WERI-Rb-1 (cell line): ENCODE measurements at regions not wholly inside any gene's neighbourhood (a gene's known extent, or its start where the extent isn't known, plus 50 kb on each side); places are given as distances from the start of the nearest gene placed in this dataset.

Source experiments
- DNase-seq: peaks from one replicate; pipeline ENCODE4 v3.0.0-alpha.2; 2020
- H3K27ac ChIP-seq: fragments of 250-450 bp; sonication (Bioruptor Pico); 2 replicates; pipeline ENCODE4 v1.5.1; 2020; ENCODE audit warnings: mild to moderate bottlenecking, moderate library complexity
- H3K27me3 ChIP-seq: fragments of 250-450 bp; sonication (Bioruptor Pico); 2 replicates; pipeline ENCODE4 v1.5.1; 2021; ENCODE audit warnings: mild to moderate bottlenecking, low read depth, moderate library complexity; ENCODE audit not compliant: insufficient read depth, severe bottlenecking
- H3K36me3 ChIP-seq: fragments of 250-450 bp; sonication (Bioruptor Pico); 2 replicates; pipeline ENCODE4 v1.5.1; 2020; ENCODE audit warnings: mild to moderate bottlenecking, moderate library complexity
- H3K4me3 ChIP-seq: 2 replicates; pipeline ENCODE4 v1.5.1; 2011; ENCODE audit warnings: low read depth, mild to moderate bottlenecking, control low read depth, low read length
- H3K9me3 ChIP-seq: fragments of 250-450 bp; sonication (Bioruptor Pico); 2 replicates; pipeline ENCODE4 v1.5.1; 2021; ENCODE audit warnings: mild to moderate bottlenecking, moderate library complexity; ENCODE audit not compliant: severe bottlenecking
- TF ChIP-seq, protein P1 (sequence below): IDR thresholded peaks from 2 replicates; pipeline ENCODE4 v1.5.1; 2011; ENCODE audit warnings: low read depth, mild to moderate bottlenecking, control low read depth, inconsistent platforms, low read length

DNA sequence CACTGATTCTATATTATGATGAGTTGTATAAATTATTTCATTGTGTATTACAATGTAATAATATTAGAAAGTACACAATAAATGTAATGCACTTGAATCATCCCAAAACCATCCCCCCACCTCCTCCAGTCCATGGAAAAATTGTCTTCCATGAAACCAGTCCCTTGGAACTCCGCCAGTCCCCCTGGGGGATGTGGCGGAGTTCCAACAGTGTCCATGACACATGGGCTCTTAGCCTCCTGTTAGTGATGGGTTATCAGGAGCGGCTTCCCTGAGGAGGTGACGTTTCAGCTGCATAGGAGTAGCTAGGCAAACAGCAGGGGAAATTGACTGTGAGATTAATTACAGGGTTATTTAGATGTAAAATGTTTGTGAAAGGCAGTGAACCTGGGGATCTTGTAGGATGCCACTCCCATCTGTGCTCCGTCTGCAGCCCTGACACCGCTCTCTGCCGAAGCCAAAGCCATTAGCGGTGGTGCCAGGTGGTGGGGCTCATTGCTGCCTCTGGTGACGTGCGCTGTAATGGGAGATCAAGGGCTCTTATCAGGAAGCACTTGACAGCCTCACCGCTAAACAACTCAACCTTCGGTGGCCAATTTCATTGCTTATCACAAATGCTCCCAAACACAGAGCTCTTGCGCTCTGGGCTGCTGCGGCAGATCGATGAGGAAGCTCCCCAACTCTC, 81.6 kb upstream of the MC3R start:
- no peaks in the 10 kb centered on the region for H3K36me3 ChIP-seq
- no peaks in the 10 kb centered on the region for H3K9me3 ChIP-seq
- no peak for DNase-seq
- peaks cover 67% of the 10 kb centered on the region for H3K27me3 ChIP-seq
- H3K27ac ChIP-seq, result no peak overlapping the region
- TF ChIP-seq, protein P1, sequence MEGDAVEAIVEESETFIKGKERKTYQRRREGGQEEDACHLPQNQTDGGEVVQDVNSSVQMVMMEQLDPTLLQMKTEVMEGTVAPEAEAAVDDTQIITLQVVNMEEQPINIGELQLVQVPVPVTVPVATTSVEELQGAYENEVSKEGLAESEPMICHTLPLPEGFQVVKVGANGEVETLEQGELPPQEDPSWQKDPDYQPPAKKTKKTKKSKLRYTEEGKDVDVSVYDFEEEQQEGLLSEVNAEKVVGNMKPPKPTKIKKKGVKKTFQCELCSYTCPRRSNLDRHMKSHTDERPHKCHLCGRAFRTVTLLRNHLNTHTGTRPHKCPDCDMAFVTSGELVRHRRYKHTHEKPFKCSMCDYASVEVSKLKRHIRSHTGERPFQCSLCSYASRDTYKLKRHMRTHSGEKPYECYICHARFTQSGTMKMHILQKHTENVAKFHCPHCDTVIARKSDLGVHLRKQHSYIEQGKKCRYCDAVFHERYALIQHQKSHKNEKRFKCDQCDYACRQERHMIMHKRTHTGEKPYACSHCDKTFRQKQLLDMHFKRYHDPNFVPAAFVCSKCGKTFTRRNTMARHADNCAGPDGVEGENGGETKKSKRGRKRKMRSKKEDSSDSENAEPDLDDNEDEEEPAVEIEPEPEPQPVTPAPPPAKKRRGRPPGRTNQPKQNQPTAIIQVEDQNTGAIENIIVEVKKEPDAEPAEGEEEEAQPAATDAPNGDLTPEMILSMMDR, result no peak
- no peak overlapping the region for H3K4me3 ChIP-seq

DNA sequence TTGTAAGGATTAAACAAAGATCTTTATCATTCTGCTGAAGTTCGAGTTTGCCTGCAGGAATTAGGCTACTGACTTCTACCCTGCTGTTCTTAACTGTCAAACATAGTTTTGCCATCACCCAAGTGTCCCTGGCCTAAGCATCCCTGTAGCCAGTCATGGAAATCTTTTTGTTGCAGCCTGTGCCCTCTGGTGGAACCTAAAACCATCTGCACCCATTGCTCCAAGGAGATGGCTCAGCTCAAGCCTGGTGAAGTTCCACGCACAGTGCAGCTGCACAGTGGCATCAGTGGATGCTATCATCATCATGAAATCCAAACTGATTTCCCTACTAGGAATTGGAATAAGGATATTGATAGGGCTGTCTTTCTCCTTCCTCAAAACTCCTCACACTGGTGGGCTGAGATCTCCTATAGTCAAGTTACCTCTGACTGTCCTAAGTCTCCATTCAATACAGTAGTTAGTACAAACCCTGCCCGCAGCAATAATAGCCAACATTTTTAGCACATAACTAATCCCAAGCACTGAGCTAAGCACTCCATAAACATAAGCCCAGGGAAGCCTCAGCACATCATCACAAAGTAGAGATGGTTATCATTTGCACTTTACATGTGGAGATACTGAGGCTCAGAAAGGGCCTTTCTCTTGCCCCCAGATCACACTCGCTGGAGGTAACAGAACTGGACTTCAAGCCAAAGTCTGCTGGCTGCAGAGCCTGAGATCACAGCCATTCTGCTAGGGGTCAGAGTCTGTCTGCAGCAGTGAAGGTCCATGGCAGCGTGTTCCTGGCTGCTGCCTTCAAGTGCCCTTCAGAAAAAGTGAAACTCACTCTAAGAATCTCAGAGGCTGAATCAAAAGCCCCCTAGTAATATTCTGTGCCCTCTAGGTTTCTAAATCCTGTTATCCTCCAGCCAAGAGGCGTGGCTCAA, 77.2 kb upstream of the MC3R start:
- DNase-seq, result no peak
- TF ChIP-seq, protein P1, result 0 out of 2 replicates have a peak, but pooled peaks have one; percentile 18
- Histone ChIP-seq H3K9me3 (peaks cover 4% of the 10 kb centered on the region), H3K27ac (no peak overlapping the region), H3K36me3 (no peaks in the 10 kb centered on the region), H3K4me3 (no peak overlapping the region), H3K27me3 (peaks cover 77% of the 10 kb centered on the region)

DNA sequence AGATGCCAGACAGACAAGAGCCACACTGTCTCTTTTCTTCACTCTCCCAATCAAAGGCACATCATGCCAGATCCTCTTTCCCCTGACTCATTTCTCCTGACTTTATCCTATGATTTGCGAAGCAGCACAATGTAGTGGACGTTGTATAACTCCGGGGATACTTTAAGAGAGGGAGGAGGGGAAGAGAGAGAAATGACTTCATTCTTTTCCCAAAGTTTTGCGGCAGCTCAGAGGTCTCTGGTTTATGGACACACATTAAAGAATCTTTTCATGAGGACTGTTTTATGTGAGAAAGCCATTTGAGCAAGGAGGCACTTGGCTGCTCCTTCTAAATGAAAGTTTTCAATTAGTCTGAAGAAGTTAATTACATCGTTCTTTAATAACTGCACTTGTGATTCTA, 75.1 kb upstream of the MC3R start:
- H3K9me3 ChIP-seq, result peaks cover 4% of the 10 kb centered on the region
- no peaks in the 10 kb centered on the region for H3K36me3 ChIP-seq
- H3K27me3 ChIP-seq, result peaks cover 75% of the 10 kb centered on the region
- no peak overlapping the region for H3K4me3 ChIP-seq
- no peak overlapping the region for H3K27ac ChIP-seq
- DNase-seq, result no peak
- TF ChIP-seq, protein P1, result no peak

DNA sequence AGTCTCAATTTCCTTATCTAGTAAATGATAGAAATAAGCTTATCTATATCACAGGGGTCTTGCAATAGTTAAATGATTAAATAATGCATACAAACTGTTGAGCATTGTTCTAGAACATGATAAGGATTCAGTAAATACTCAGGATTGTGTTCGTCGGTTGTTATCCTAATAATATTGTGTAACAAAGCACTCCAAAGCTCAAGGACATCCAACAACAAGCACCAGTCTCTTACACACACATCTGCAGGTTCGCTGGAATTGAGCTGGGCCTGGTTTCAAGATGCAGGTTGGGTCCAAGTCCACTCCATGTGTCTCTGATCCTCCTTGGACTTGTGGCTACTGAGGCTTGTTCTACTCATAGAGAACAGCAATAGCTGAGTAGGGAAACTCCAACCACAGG, 74.1 kb upstream of the MC3R start:
- no peak for DNase-seq
- TF ChIP-seq, protein P1, result no peak
- H3K4me3 ChIP-seq, result no peak overlapping the region
- no peak overlapping the region for H3K27ac ChIP-seq
- H3K27me3 ChIP-seq, result peaks cover 73% of the 10 kb centered on the region
- H3K9me3 ChIP-seq, result peaks cover 4% of the 10 kb centered on the region
- H3K36me3 ChIP-seq, result no peaks in the 10 kb centered on the region

DNA sequence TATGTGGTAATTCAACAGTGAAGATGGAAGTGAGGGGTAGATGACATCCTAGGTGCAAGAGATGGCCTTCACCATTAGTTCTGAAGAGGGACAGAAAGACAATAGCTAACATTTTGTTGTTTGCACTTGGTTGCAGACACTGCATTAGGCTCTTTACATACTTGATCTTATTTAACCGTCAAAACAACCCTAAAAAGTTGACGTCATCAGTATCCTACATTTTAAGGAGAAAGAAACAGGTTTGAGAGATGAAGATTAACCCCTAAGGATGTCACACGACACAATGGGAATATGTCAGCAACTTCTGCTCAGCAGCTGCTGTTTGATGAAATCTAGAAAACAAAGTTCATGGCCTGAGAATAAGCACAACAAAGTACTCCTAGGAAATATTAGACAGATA, 72.6 kb upstream of the MC3R start:
- TF ChIP-seq, protein P1, result no peak
- Histone ChIP-seq H3K27ac (no peak overlapping the region), H3K4me3 (no peak overlapping the region), H3K9me3 (peaks cover 4% of the 10 kb centered on the region), H3K36me3 (no peaks in the 10 kb centered on the region), H3K27me3 (peaks cover 65% of the 10 kb centered on the region)
- DNase-seq, result no peak
